Smooth muscle cell (in vitro differentiated cells): ENCODE measurements at regions not wholly inside any gene's neighbourhood (a gene's known extent, or its start where the extent isn't known, plus 50 kb on each side); places are given as distances from the start of the nearest gene placed in this dataset.

Source experiments
- DNase-seq: peaks from one replicate; lab custom pipeline; 2025; ENCODE audit not compliant: unreplicated experiment; lab: John Stamatoyannopoulos, UW
- H2AFZ ChIP-seq: fragments of 200-600 bp; sonication (generic); 2 replicates; pipeline ENCODE4 v1.6.0; 2016; ENCODE audit warnings: antibody characterized with exemption, low read depth, mild to moderate bottlenecking
- H3F3A ChIP-seq: fragments of 200-600 bp; sonication (generic); 2 replicates; pipeline ENCODE4 v1.6.0; 2017; ENCODE audit warnings: antibody characterized with exemption, low read depth
- H3K27ac ChIP-seq: fragments of 200-600 bp; sonication (generic); 2 replicates; pipeline ENCODE4 v1.5.1; 2016; ENCODE audit warnings: low read depth, mild to moderate bottlenecking
- H3K27me3 ChIP-seq: fragments of 200-600 bp; sonication (generic); 2 replicates; pipeline ENCODE4 v1.6.1; 2016; ENCODE audit warnings: low read depth, mild to moderate bottlenecking
- H3K36me3 ChIP-seq: fragments of 200-600 bp; sonication (generic); 2 replicates; pipeline ENCODE4 v1.5.1; 2016; ENCODE audit warnings: low read depth
- H3K4me1 ChIP-seq: fragments of 200-600 bp; sonication (generic); 2 replicates; pipeline ENCODE4 v1.5.1; 2016; ENCODE audit warnings: low read depth
- H3K4me2 ChIP-seq: fragments of 200-600 bp; sonication (generic); 2 replicates; pipeline ENCODE4 v1.6.0; 2016; ENCODE audit warnings: mild to moderate bottlenecking
- H3K4me3 ChIP-seq: fragments of 200-600 bp; sonication (generic); 2 replicates; pipeline ENCODE4 v1.5.1; 2016; ENCODE audit warnings: mild to moderate bottlenecking
- H3K79me2 ChIP-seq: fragments of 200-600 bp; sonication (generic); 2 replicates; pipeline ENCODE4 v1.6.0; 2016; ENCODE audit warnings: low read depth, mild to moderate bottlenecking
- H3K9ac ChIP-seq: fragments of 200-600 bp; sonication (generic); 2 replicates; pipeline ENCODE4 v1.6.0; 2016; ENCODE audit warnings: low read depth
- H3K9me3 ChIP-seq: fragments of 200-600 bp; sonication (generic); replicated peaks from 2 replicates; pipeline ENCODE4 v1.5.1; 2016; ENCODE audit warnings: low read depth
- H4K20me1 ChIP-seq: fragments of 200-600 bp; sonication (generic); 2 replicates; pipeline ENCODE4 v1.6.0; 2016; ENCODE audit warnings: low read depth
- CTCF ChIP-seq: fragments of 200-600 bp; sonication (generic); IDR thresholded peaks from 2 replicates; pipeline ENCODE4 v1.5.1; 2017; ENCODE audit warnings: borderline replicate concordance, mild to moderate bottlenecking, antibody characterized with exemption; ENCODE audit not compliant: insufficient read depth, poor library complexity, severe bottlenecking
- WGBS: methylation state at CpG from one replicate; pipeline ENCODE4 v1.1.7; 2016; ENCODE audit warnings: low lambda C conversion rate; 5-methylcytosine and 5-hydroxymethylcytosine counted together

- no peak overlapping the region for H3K9ac ChIP-seq
- H3K4me1 ChIP-seq: peaks cover 11% of the 10 kb centered on the region
- H2AFZ ChIP-seq: no peak overlapping the region
- no peak overlapping the region for H3K4me2 ChIP-seq
- no peaks in the 10 kb centered on the region for H4K20me1 ChIP-seq
- DNase-seq: no peak
- no peak for TF ChIP-seq CTCF
- H3K27ac ChIP-seq: no peak overlapping the region
- no peaks in the 10 kb centered on the region for H3F3A ChIP-seq
- no peaks in the 10 kb centered on the region for H3K79me2 ChIP-seq
- no peak overlapping the region for H3K4me3 ChIP-seq
- H3K27me3 ChIP-seq: no peaks in the 10 kb centered on the region
- H3K36me3 ChIP-seq: no peaks in the 10 kb centered on the region
- WGBS: 96% methylated on average over 34 of the region's 35 CpGs
- H3K9me3 ChIP-seq: no peaks in the 10 kb centered on the region
Observed at GRCh38 chr11:70820311-70820710, 422.0 kb downstream of the CTTN start.

- H3K4me1 ChIP-seq: peaks cover 15% of the 10 kb centered on the region
- H3K27me3 ChIP-seq: no peaks in the 10 kb centered on the region
- H3K27ac ChIP-seq: no peak overlapping the region
- no peak for DNase-seq
- WGBS: 94% methylated on average over 11 of the region's 14 CpGs
- H3K79me2 ChIP-seq: no peaks in the 10 kb centered on the region
- no peak overlapping the region for H2AFZ ChIP-seq
- no peak for TF ChIP-seq CTCF
- no peak overlapping the region for H3K9ac ChIP-seq
- no peak overlapping the region for H3K4me3 ChIP-seq
- no peaks in the 10 kb centered on the region for H3K36me3 ChIP-seq
- H3F3A ChIP-seq: no peaks in the 10 kb centered on the region
- no peak overlapping the region for H3K4me2 ChIP-seq
- no peaks in the 10 kb centered on the region for H4K20me1 ChIP-seq
- no peaks in the 10 kb centered on the region for H3K9me3 ChIP-seq
Observed at GRCh38 chr11:70820712-70821111, 422.4 kb downstream of the CTTN start.

GRCh38 chr11:70823771-70824170 lies 425.4 kb downstream of the CTTN start:
- Histone ChIP-seq H3K27me3 (no peaks in the 10 kb centered on the region), H3K27ac (no peak overlapping the region), H3K9me3 (no peaks in the 10 kb centered on the region), H3F3A (no peaks in the 10 kb centered on the region), H3K79me2 (no peaks in the 10 kb centered on the region), H2AFZ (no peak overlapping the region), H3K4me2 (no peak overlapping the region), H3K4me3 (no peak overlapping the region), H4K20me1 (no peaks in the 10 kb centered on the region), H3K36me3 (no peaks in the 10 kb centered on the region), H3K4me1 (peaks cover 26% of the 10 kb centered on the region), H3K9ac (no peak overlapping the region)
- 98% methylated on average over 7 of the region's 7 CpGs for WGBS
- no peak for TF ChIP-seq CTCF
- DNase-seq: no peak

GRCh38 chr11:70824605-70825245 lies 426.4 kb downstream of the CTTN start:
- H3K4me2 ChIP-seq: no peak overlapping the region
- peaks cover 26% of the 10 kb centered on the region for H3K4me1 ChIP-seq
- no peaks in the 10 kb centered on the region for H3K27me3 ChIP-seq
- H3K36me3 ChIP-seq: no peaks in the 10 kb centered on the region
- no peaks in the 10 kb centered on the region for H3K9me3 ChIP-seq
- H3K4me3 ChIP-seq: no peak overlapping the region
- 54% methylated on average over 16 of the region's 17 CpGs for WGBS
- no peak for TF ChIP-seq CTCF
- H4K20me1 ChIP-seq: no peaks in the 10 kb centered on the region
- H3K27ac ChIP-seq: no peak overlapping the region
- no peak overlapping the region for H3K9ac ChIP-seq
- no peak for DNase-seq
- no peak overlapping the region for H2AFZ ChIP-seq
- no peaks in the 10 kb centered on the region for H3F3A ChIP-seq
- no peaks in the 10 kb centered on the region for H3K79me2 ChIP-seq
